Left colon (tissue), 2 donors: ENCODE measurements at regions not wholly inside any gene's neighbourhood (a gene's known extent, or its start where the extent isn't known, plus 50 kb on each side); places are given as distances from the start of the nearest gene placed in this dataset.
A peak's percentile ranks its signal among the peaks of the same experiment; 100 is the strongest.

Source experiments
- ATAC-seq: fragments of 200-7000 bp; cut with Tn5 transposase; one replicate; pipeline ENCODE4 v1.9.1; 2020; ENCODE audit warnings: mild to moderate bottlenecking, moderate library complexity
- DNase-seq, 2 donors: peaks; one replicate each; pipeline ENCODE4 v3.0.0-alpha.2; 2020
- intact Hi-C, 2 donors: fragments of 100-400 bp; cut with DNase I in 1 of 2; cut with micrococcal nuclease in 1 of 2; formaldehyde crosslinking; loops; one replicate each; pipeline versions ENCODE4 v1.11.2 to v1.14.0; 2022; cut with DNase I, micrococcal nuclease
- microRNA-seq, 2 donors: library from miRNA; unstranded; fragments of <30 nt; microRNA quantifications; one replicate each; pipeline versions ENCODE4 v1.1.0 to v1.2.0, GENCODE V29; 2020
- donor health status: DM: no; HTN: no; CAD: no.
- donor health status: DM: yes; HTN: yes; CAD: no.

- DNase-seq, result no peak
- ATAC-seq, result no peak
- intact Hi-C loops, result no loop called here
Observed at GRCh38 chr6:98764373-98764911, 69.9 kb upstream of the POU3F2 start.

GRCh38 chr6:98769546-98769945 lies 64.8 kb upstream of the POU3F2 start:
- ATAC-seq (no peak), DNase-seq (peak in 1 of 2 donors; percentile 28)
- intact Hi-C loops, result no loop called here

GRCh38 chr6:98775205-98775604 lies 59.2 kb upstream of the POU3F2 start:
- intact Hi-C loops, result no loop called here
- no peak for DNase-seq

GRCh38 chr6:98777762-98778161 lies 56.6 kb upstream of the POU3F2 start:
- intact Hi-C loops, result no loop called here
- DNase-seq (no peak), ATAC-seq (no peak)

More at GRCh38 chr6:98775205-98775604, 59.2 kb upstream of the POU3F2 start:
- ATAC-seq, result no peak

GRCh38 chr6:98779618-98780017 lies 54.8 kb upstream of the POU3F2 start:
- intact Hi-C loops, result no loop called here

GRCh38 chr6:98782772-98783171 lies 51.6 kb upstream of the POU3F2 start:
- ATAC-seq (no peak), DNase-seq (no peak)
- intact Hi-C loops, result no loop called here

More at GRCh38 chr6:98779618-98780017, 54.8 kb upstream of the POU3F2 start:
- no peak for DNase-seq
- ATAC-seq, result no peak

GRCh38 chr6:98783578-98783977 lies 50.8 kb upstream of the POU3F2 start:
- DNase-seq (no peak), ATAC-seq (no peak)
- intact Hi-C loops, result no loop called here

Small RNAs in the stretch of these regions (microRNA-seq; reads per million reads assigned to microRNA genes)
- gene MIR2113, result 0 reads per million in 2 donors
